DOHH2 (cell line): ENCODE measurements at regions not wholly inside any gene's neighbourhood (a gene's known extent, or its start where the extent isn't known, plus 50 kb on each side); places are given as distances from the start of the nearest gene placed in this dataset.

Experiments used
- H3F3A ChIP-seq: fragments of 200-600 bp; sonication (generic), shearing (Covaris generic); 2 replicates; pipeline ENCODE4 v1.6.0; 2016; ENCODE audit warnings: antibody characterized with exemption, mild to moderate bottlenecking; ENCODE audit not compliant: control insufficient read depth, insufficient read depth
- H3K27ac ChIP-seq: fragments of 200-600 bp; sonication (generic); 2 replicates; pipeline ENCODE4 v1.5.1; 2014; ENCODE audit warnings: low read depth, mild to moderate bottlenecking, low read length, moderate library complexity
- H3K27me3 ChIP-seq: fragments of 200-600 bp; sonication (generic); 2 replicates; pipeline ENCODE4 v1.6.1; 2014; ENCODE audit warnings: mild to moderate bottlenecking, low read length, mixed read lengths; ENCODE audit not compliant: control insufficient read depth
- H3K36me3 ChIP-seq: fragments of 200-600 bp; sonication (generic); 2 replicates; pipeline ENCODE4 v1.6.1; 2014; ENCODE audit warnings: mild to moderate bottlenecking, low read length, moderate library complexity, mixed read lengths; ENCODE audit not compliant: control insufficient read depth
- H3K4me1 ChIP-seq: fragments of 200-600 bp; sonication (generic); 2 replicates; pipeline ENCODE4 v1.6.1; 2014; ENCODE audit warnings: mild to moderate bottlenecking, low read length, mixed read lengths; ENCODE audit not compliant: control insufficient read depth
- H3K4me2 ChIP-seq: fragments of 200-600 bp; sonication (generic); 2 replicates; pipeline ENCODE4 v1.6.0; 2014; ENCODE audit warnings: mild to moderate bottlenecking, low read length, moderate library complexity
- H3K4me3 ChIP-seq: fragments of 200-600 bp; sonication (generic); 2 replicates; pipeline ENCODE4 v1.5.1; 2014; ENCODE audit warnings: mild to moderate bottlenecking, low read length, mixed read lengths
- H3K79me2 ChIP-seq: fragments of 200-600 bp; sonication (generic); 2 replicates; pipeline ENCODE4 v1.6.1; 2014; ENCODE audit warnings: mild to moderate bottlenecking, low read length, mixed read lengths; ENCODE audit not compliant: control insufficient read depth
- H3K9me2 ChIP-seq: fragments of 200-600 bp; sonication (generic); replicated peaks from 2 replicates; pipeline ENCODE4 v1.6.1; 2014; ENCODE audit warnings: mild to moderate bottlenecking, low read length, mixed read lengths; ENCODE audit not compliant: control insufficient read depth
- H3K9me3 ChIP-seq: fragments of 200-600 bp; sonication (generic); 2 replicates; pipeline ENCODE4 v1.6.1; 2014; ENCODE audit warnings: antibody characterized with exemption, low read length, mixed read lengths; ENCODE audit not compliant: control insufficient read depth, insufficient read depth
- H4K20me1 ChIP-seq: fragments of 200-600 bp; sonication (generic); 2 replicates; pipeline ENCODE4 v1.6.0; 2014; ENCODE audit warnings: low read depth, mild to moderate bottlenecking, antibody characterized with exemption, low read length, moderate library complexity; ENCODE audit not compliant: control insufficient read depth, insufficient read depth
- EZH2phosphoT487 ChIP-seq: fragments of 200-600 bp; sonication (generic); IDR thresholded peaks from 2 replicates; pipeline ENCODE4 v1.6.1; 2017; ENCODE audit warnings: borderline replicate concordance, mild to moderate bottlenecking, antibody characterized with exemption, low read length, moderate library complexity, mixed read lengths
- TF ChIP-seq, protein P1 (sequence below): fragments of 200-600 bp; sonication (generic); IDR thresholded peaks from one replicate; pipeline ENCODE4 v1.5.1; 2014; ENCODE audit warnings: antibody characterized with exemption, mild to moderate bottlenecking, low read depth, low read length; ENCODE audit not compliant: poor library complexity, severe bottlenecking

DNA sequence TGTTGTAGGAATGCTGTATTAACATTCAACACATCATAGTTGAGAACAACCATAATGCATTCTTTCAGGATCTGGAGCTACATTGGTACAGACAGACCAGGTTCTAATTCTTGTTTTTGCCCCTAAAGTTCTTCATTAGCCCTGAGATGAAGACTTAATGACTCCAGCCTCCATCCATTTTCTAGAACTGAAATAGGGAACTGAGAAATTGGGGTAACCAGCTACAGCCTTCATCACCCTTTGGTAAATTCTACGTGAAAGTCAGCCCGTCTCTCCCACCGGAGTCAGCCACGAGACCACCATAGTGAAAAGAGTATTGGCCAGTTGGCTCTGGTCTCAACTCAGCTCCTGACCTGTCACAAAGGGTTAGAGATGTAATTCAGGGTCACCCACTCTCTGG lies 164.0 kb downstream of the NUAK1 start:
- H4K20me1 ChIP-seq, result no peaks in the 10 kb centered on the region

DNA sequence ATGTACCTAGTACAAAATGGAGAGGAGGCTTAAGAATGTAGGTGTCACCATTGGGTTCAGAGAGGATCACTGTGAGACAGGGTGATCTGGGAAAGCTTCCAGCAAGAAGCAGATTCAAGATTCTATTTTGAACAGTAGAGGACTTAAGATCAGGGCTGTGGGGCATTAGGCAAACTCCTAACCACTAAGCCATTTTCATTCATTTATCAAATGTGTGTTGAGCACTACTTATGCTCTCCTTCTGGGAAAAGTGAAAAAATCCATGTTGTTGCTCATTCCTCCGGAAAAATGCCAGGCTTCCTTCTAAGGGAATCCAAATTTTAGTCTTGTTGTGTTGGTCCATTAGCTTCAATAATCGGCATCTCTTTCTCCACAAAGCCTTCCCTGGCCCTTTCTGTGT lies 163.4 kb downstream of the NUAK1 start:
- TF ChIP-seq EZH2phosphoT487, result no peak
- TF ChIP-seq, protein P1, sequence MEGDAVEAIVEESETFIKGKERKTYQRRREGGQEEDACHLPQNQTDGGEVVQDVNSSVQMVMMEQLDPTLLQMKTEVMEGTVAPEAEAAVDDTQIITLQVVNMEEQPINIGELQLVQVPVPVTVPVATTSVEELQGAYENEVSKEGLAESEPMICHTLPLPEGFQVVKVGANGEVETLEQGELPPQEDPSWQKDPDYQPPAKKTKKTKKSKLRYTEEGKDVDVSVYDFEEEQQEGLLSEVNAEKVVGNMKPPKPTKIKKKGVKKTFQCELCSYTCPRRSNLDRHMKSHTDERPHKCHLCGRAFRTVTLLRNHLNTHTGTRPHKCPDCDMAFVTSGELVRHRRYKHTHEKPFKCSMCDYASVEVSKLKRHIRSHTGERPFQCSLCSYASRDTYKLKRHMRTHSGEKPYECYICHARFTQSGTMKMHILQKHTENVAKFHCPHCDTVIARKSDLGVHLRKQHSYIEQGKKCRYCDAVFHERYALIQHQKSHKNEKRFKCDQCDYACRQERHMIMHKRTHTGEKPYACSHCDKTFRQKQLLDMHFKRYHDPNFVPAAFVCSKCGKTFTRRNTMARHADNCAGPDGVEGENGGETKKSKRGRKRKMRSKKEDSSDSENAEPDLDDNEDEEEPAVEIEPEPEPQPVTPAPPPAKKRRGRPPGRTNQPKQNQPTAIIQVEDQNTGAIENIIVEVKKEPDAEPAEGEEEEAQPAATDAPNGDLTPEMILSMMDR, result no peak
- H3K4me1 ChIP-seq, result no peaks in the 10 kb centered on the region
- H3K27me3 ChIP-seq, result no peaks in the 10 kb centered on the region

More for the DNA sequence above, 164.0 kb downstream of the NUAK1 start:
- Histone ChIP-seq H3K36me3 (no peaks in the 10 kb centered on the region), H3K4me2 (no peak overlapping the region), H3K4me1 (no peaks in the 10 kb centered on the region), H3K9me2 (no peaks in the 10 kb centered on the region), H3K4me3 (no peak overlapping the region), H3K79me2 (no peaks in the 10 kb centered on the region), H3F3A (no peaks in the 10 kb centered on the region), H3K27ac (no peak overlapping the region), H3K27me3 (no peaks in the 10 kb centered on the region), H3K9me3 (no peaks in the 10 kb centered on the region)
- TF ChIP-seq, protein P1, result no peak
- no peak for TF ChIP-seq EZH2phosphoT487

GRCh38 chr12:105977236-105977635 lies 161.5 kb downstream of the NUAK1 start:
- Histone ChIP-seq H3K4me1 (no peaks in the 10 kb centered on the region), H3K9me2 (no peaks in the 10 kb centered on the region)
- no peak for TF ChIP-seq EZH2phosphoT487
- TF ChIP-seq, protein P1, result no peak

More for the DNA sequence above, 163.4 kb downstream of the NUAK1 start:
- Histone ChIP-seq H3F3A (no peaks in the 10 kb centered on the region), H3K4me3 (no peak overlapping the region), H3K27ac (no peak overlapping the region), H3K4me2 (no peak overlapping the region), H4K20me1 (no peaks in the 10 kb centered on the region), H3K36me3 (no peaks in the 10 kb centered on the region), H3K79me2 (no peaks in the 10 kb centered on the region), H3K9me3 (no peaks in the 10 kb centered on the region), H3K9me2 (no peaks in the 10 kb centered on the region)

More at GRCh38 chr12:105977236-105977635, 161.5 kb downstream of the NUAK1 start:
- Histone ChIP-seq H3K9me3 (no peaks in the 10 kb centered on the region), H3K27me3 (no peaks in the 10 kb centered on the region), H3K36me3 (no peaks in the 10 kb centered on the region), H3K27ac (no peak overlapping the region), H3K4me2 (no peak overlapping the region), H4K20me1 (no peaks in the 10 kb centered on the region), H3K4me3 (no peak overlapping the region), H3K79me2 (no peaks in the 10 kb centered on the region), H3F3A (no peaks in the 10 kb centered on the region)
